IMR-90 (cell line): ENCODE measurements at regions not wholly inside any gene's neighbourhood (a gene's known extent, or its start where the extent isn't known, plus 50 kb on each side); places are given as distances from the start of the nearest gene placed in this dataset.

Experiments
- ATAC-seq: fragments of 200-7000 bp; cut with Tn5 transposase; 2 replicates; pipeline ENCODE4 v1.9.1; 2020; ENCODE audit warnings: low read depth, mild to moderate bottlenecking, moderate library complexity
- BruUV-seq: library from RNA; stranded (reverse); fragments of 400-500 nt; replicated peaks from 2 replicates; lab custom pipeline; 2021; lab: Mats Ljungman, UMichigan
- CTCF ChIA-PET: fragments of 300-600 bp; formaldehyde crosslinking; extraction: SDS; loops from one replicate; lab custom pipeline; 2021; ENCODE audit warnings: antibody characterized with exemption; lab: Yijun Ruan, JAX
- POLR2A ChIA-PET: fragments of 300-600 bp; sonication (Branson Sonifier 250); formaldehyde crosslinking; loops from one replicate; lab custom pipeline; 2022; ENCODE audit warnings: antibody characterized with exemption; ENCODE audit not compliant: unreplicated experiment; lab: Charles Lee
- DNase-seq: peaks from one replicate; pipeline ENCODE4 v3.0.0; 2013
- H2AFZ ChIP-seq: replicated peaks from 2 replicates; pipeline ENCODE3; 2013; ENCODE audit warnings: low read length, mild to moderate bottlenecking; ENCODE audit not compliant: poor library complexity
- H2AK5ac ChIP-seq: 2 replicates; pipeline ENCODE4 v1.6.1; 2013; ENCODE audit warnings: low read depth, low read length, inconsistent platforms
- H2AK9ac ChIP-seq: replicated peaks from 2 replicates; pipeline ENCODE3; 2013; ENCODE audit warnings: mild to moderate bottlenecking, low read depth, low read length, moderate library complexity; ENCODE audit not compliant: poor library complexity
- H2BK120ac ChIP-seq: 2 replicates; pipeline ENCODE4 v1.6.1; 2013; ENCODE audit warnings: low read depth, low read length, inconsistent platforms
- H2BK15ac ChIP-seq: 3 replicates; pipeline ENCODE4 v1.6.1; 2013; ENCODE audit warnings: low read depth, low read length, inconsistent platforms
- H2BK20ac ChIP-seq: 2 replicates; pipeline ENCODE4 v1.6.1; 2013; ENCODE audit warnings: low read depth, mild to moderate bottlenecking, inconsistent platforms, low read length, moderate library complexity
- H2BK5ac ChIP-seq: 2 replicates; pipeline ENCODE4 v1.6.1; 2013; ENCODE audit warnings: mild to moderate bottlenecking, low read depth, low read length, inconsistent platforms; ENCODE audit not compliant: poor library complexity, severe bottlenecking
- H3K14ac ChIP-seq: replicated peaks from 2 replicates; pipeline ENCODE4 v1.6.1; 2013; ENCODE audit warnings: low read depth, low read length, inconsistent platforms
- H3K18ac ChIP-seq: 2 replicates; pipeline ENCODE4 v1.6.1; 2013; ENCODE audit warnings: low read depth, low read length, control low read depth
- H3K23ac ChIP-seq: 2 replicates; pipeline ENCODE4 v1.6.1; 2013; ENCODE audit warnings: low read depth, low read length, inconsistent platforms
- H3K27ac ChIP-seq: 2 replicates; pipeline ENCODE4 v1.5.1; 2013; ENCODE audit warnings: mild to moderate bottlenecking, control low read depth, low read length; ENCODE audit not compliant: insufficient read depth
- H3K27me3 ChIP-seq: 2 replicates; pipeline ENCODE4 v1.6.1; 2013; ENCODE audit warnings: low read length; ENCODE audit not compliant: control insufficient read depth, insufficient read depth
- H3K36me3 ChIP-seq: 2 replicates; pipeline ENCODE4 v1.6.1; 2013; ENCODE audit warnings: low read length, mixed read lengths; ENCODE audit not compliant: control insufficient read depth, insufficient read depth
- H3K4ac ChIP-seq: 2 replicates; pipeline ENCODE4 v1.6.1; 2013; ENCODE audit warnings: low read depth, low read length, inconsistent platforms
- H3K4me1 ChIP-seq: 2 replicates; pipeline ENCODE4 v1.6.1; 2013; ENCODE audit warnings: low read length, mixed read lengths; ENCODE audit not compliant: control insufficient read depth, insufficient read depth
- H3K4me2 ChIP-seq: 2 replicates; pipeline ENCODE4 v1.6.1; 2013; ENCODE audit warnings: low read depth, mild to moderate bottlenecking, control low read depth, low read length, moderate library complexity
- H3K4me3 ChIP-seq: 2 replicates; pipeline ENCODE4 v1.5.1; 2013; ENCODE audit warnings: low read depth, mild to moderate bottlenecking, control low read depth, low read length, moderate library complexity; ENCODE audit not compliant: insufficient read depth
- H3K56ac ChIP-seq: 2 replicates; pipeline ENCODE4 v1.6.1; 2013; ENCODE audit warnings: low read length, inconsistent platforms; ENCODE audit not compliant: insufficient read depth; ENCODE audit errors: extremely low read depth
- H3K79me1 ChIP-seq, 2 experiments: 2 replicates each; pipeline ENCODE4 v1.6.1; 2013; ENCODE audit warnings: low read length in 2 of 2, inconsistent platforms in 1 of 2, low read depth in 1 of 2
- H3K9ac ChIP-seq: 2 replicates; pipeline ENCODE4 v1.6.1; 2013; ENCODE audit warnings: low read depth, low read length, control low read depth
- H3K9me1 ChIP-seq: 2 replicates; pipeline ENCODE4 v1.6.1; 2013; ENCODE audit warnings: low read length, inconsistent platforms; ENCODE audit not compliant: insufficient read depth
- H3K9me3 ChIP-seq: 2 replicates; pipeline ENCODE4 v1.6.1; 2013; ENCODE audit warnings: low read length; ENCODE audit not compliant: control insufficient read depth, insufficient read depth
- H4K20me1 ChIP-seq: 2 replicates; pipeline ENCODE4 v1.6.1; 2013; ENCODE audit warnings: low read length, inconsistent platforms; ENCODE audit not compliant: insufficient read depth
- H4K5ac ChIP-seq: 2 replicates; pipeline ENCODE4 v1.6.1; 2013; ENCODE audit warnings: mild to moderate bottlenecking, low read depth, low read length, control low read depth
- H4K8ac ChIP-seq, 2 experiments: 2 replicates each; pipeline ENCODE4 v1.6.1; 2013; ENCODE audit warnings: low read depth in 2 of 2, low read length in 2 of 2, control low read depth in 1 of 2, inconsistent platforms in 1 of 2
- H4K91ac ChIP-seq: 2 replicates; pipeline ENCODE4 v1.6.1; 2013; ENCODE audit warnings: low read depth, low read length, inconsistent platforms; ENCODE audit not compliant: insufficient read depth
- BHLHE40 ChIP-seq: fragments of 150-350 bp; IDR thresholded peaks from 2 replicates; pipeline ENCODE4 v1.6.1; 2016; ENCODE audit warnings: mild to moderate bottlenecking, low read depth, low read length
- CEBPB ChIP-seq: IDR thresholded peaks from 2 replicates; pipeline ENCODE4 v1.6.1; 2012; ENCODE audit warnings: low read depth, low read length, improper control_type of control experiment
- CHD1 ChIP-seq: IDR thresholded peaks from 2 replicates; pipeline ENCODE4 v1.6.1; 2012; ENCODE audit warnings: low read depth, low read length, improper control_type of control experiment
- FOS ChIP-seq: fragments of 150-350 bp; IDR thresholded peaks from 2 replicates; pipeline ENCODE4 v1.6.1; 2016; ENCODE audit warnings: low read depth, low read length
- MAFK ChIP-seq: IDR thresholded peaks from 2 replicates; pipeline ENCODE4 v1.6.1; 2012; ENCODE audit warnings: low read depth, low read length, improper control_type of control experiment
- MAZ ChIP-seq: IDR thresholded peaks from 2 replicates; pipeline ENCODE4 v1.6.1; 2012; ENCODE audit warnings: low read depth, mild to moderate bottlenecking, low read length, improper control_type of control experiment, moderate library complexity, borderline replicate concordance
- MXI1 ChIP-seq: IDR thresholded peaks from 2 replicates; pipeline ENCODE4 v1.6.1; 2012; ENCODE audit warnings: low read depth, mild to moderate bottlenecking, low read length, moderate library complexity, borderline replicate concordance
- POLR2A ChIP-seq: IDR thresholded peaks from 2 replicates; pipeline ENCODE4 v1.6.1; 2012; ENCODE audit warnings: mild to moderate bottlenecking, low read depth, low read length
- RAD21 ChIP-seq: IDR thresholded peaks from 2 replicates; pipeline ENCODE4 v1.6.1; 2012; ENCODE audit warnings: low read length, improper control_type of control experiment
- RCOR1 ChIP-seq: IDR thresholded peaks from 2 replicates; pipeline ENCODE4 v1.6.1; 2012; ENCODE audit warnings: mild to moderate bottlenecking, low read length, improper control_type of control experiment; ENCODE audit not compliant: insufficient replicate concordance
- RFX5 ChIP-seq: IDR thresholded peaks from 2 replicates; pipeline ENCODE4 v1.8.0; 2012; ENCODE audit warnings: low read depth, mild to moderate bottlenecking, low read length, moderate library complexity
- SMC3 ChIP-seq: fragments of 150-350 bp; IDR thresholded peaks from 2 replicates; pipeline ENCODE4 v1.6.1; 2016; ENCODE audit warnings: low read depth, mild to moderate bottlenecking, antibody characterized with exemption, low read length, moderate library complexity
- WGBS, 2 experiments: methylation state at CpG; one replicate each; pipeline versions ENCODE4 v1.1.5 to v1.1.7; 2013; ENCODE audit warnings: missing lambda C conversion rate in 2 of 2; ENCODE audit not compliant: insufficient read length in 1 of 2; ENCODE audit errors: extremely low coverage in 2 of 2; 5-methylcytosine and 5-hydroxymethylcytosine counted together
- dilution Hi-C: fragments of 300-500 bp; cut with HindIII; formaldehyde crosslinking; loops from one replicate; pipeline ENCODE4 v1.14.3; 2018; ENCODE audit warnings: low sequenced_read_pairs; ENCODE audit not compliant: unreplicated experiment
- in situ Hi-C: fragments of 300-500 bp; cut with MboI; formaldehyde crosslinking; loops from 3 replicates; pipeline ENCODE4 v1.14.3; 2019; ENCODE audit warnings: low sequenced_read_pairs, inconsistent platforms, mixed read lengths
- intact Hi-C: fragments of 100-400 bp; cut with micrococcal nuclease; formaldehyde crosslinking; loops from 2 replicates; pipeline ENCODE4 v1.10.0; 2022
- TF ChIP-seq, protein P1 (sequence below): fragments of 150-350 bp; IDR thresholded peaks from 2 replicates; pipeline ENCODE4 v1.6.1; 2016; ENCODE audit warnings: low read depth, mild to moderate bottlenecking, low read length, moderate library complexity, borderline replicate concordance
- TF ChIP-seq, protein P2 (sequence below): conservative IDR thresholded peaks from 2 replicates; pipeline ENCODE4 v1.5.1; 2012; ENCODE audit warnings: mild to moderate bottlenecking, low read depth, low read length, improper control_type of control experiment
- TF ChIP-seq, protein P3 (sequence below): fragments of 150-350 bp; IDR thresholded peaks from 2 replicates; pipeline ENCODE4 v1.6.1; 2017; ENCODE audit warnings: mild to moderate bottlenecking, antibody characterized with exemption, low read length, low read depth

DNA sequence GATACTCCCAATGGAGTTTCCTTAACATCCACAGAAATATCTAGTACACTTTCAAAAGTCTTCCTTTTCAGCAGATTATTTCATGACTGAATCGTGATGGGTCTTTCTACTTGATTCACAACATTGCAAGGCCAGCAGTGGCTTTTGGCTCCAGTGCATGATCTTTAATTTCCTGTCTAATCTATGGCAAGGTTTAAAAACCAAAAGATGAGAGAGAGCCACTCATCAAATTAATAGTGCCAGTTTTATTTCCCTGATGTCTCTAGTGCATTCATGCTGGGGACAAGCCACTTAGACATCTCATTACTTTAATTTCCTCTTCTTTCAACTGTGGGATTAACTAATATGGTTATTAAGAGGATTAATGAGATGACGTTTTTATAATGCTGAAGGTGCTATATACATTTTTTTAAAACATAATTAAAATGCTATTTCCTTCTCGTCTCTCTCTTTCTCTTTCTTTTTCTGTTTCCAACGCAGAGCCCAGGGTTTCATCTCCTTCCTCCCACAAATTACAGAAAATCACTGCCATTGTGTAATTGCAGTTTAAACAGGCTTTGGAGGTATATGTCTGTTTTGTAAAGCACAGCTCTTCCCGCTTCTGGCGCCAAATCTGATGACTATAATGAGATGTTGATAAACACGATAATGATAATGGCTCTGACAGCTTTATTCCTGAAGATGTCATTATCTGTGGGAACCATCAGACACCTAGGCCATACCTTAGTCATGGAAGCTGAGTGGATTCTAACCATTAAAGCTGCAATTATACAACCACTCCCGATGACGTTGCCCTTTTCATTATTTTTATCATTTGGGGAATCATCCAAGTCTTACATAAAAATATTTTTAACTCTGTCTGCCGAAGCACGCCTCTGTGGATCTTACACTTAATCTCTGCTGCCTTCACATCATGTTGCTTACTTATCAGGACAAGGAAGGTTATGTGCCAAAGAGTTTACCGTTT, 103.1 kb upstream of the PPM1H start:
- H3K4me1 ChIP-seq: no peaks in the 10 kb centered on the region
- H3K4me3 ChIP-seq: no peak overlapping the region
- H3K27ac ChIP-seq: no peak overlapping the region
- no peak overlapping the region for H3K9ac ChIP-seq
- in situ Hi-C loops (no loop called here), dilution Hi-C loops (no loop called here), intact Hi-C loops (no loop called here)
- no peak overlapping the region for H3K23ac ChIP-seq
- no peak overlapping the region for H3K18ac ChIP-seq
- POLR2A ChIA-PET: no interaction called here
- no peak overlapping the region for H2BK120ac ChIP-seq
- H3K56ac ChIP-seq: no peak overlapping the region
- no peak overlapping the region for H2AK9ac ChIP-seq
- no peak overlapping the region for H3K14ac ChIP-seq
- H2BK15ac ChIP-seq: no peak overlapping the region
- no peaks in the 10 kb centered on the region for H4K20me1 ChIP-seq
- CTCF ChIA-PET: no interaction called here
- no peak overlapping the region for H2BK20ac ChIP-seq
- no peak overlapping the region for H4K8ac ChIP-seq
- ATAC-seq: no peak
- no peak overlapping the region for H4K5ac ChIP-seq
- no peak overlapping the region for H3K4ac ChIP-seq
- H4K91ac ChIP-seq: no peak overlapping the region
- H2BK5ac ChIP-seq: no peak overlapping the region
- no peaks in the 10 kb centered on the region for H3K79me1 ChIP-seq
- no peak for DNase-seq
- H2AFZ ChIP-seq: no peak overlapping the region
- H3K4me2 ChIP-seq: no peak overlapping the region
- no peak overlapping the region for H2AK5ac ChIP-seq
- WGBS, 2 experiments: 50% methylated on average over 3 of the region's 12 CpGs; no CpG with 5 or more reads in 1 of the 2 experiments
- no peaks in the 10 kb centered on the region for H3K36me3 ChIP-seq
- BruUV-seq: no TSS peak
- no peaks in the 10 kb centered on the region for H3K27me3 ChIP-seq
- H3K9me3 ChIP-seq: no peaks in the 10 kb centered on the region
- H3K9me1 ChIP-seq: no peaks in the 10 kb centered on the region
- TF ChIP-seq CHD1 (no peak), RAD21 (no peak), RFX5 (no peak), POLR2A (no peak), SMC3 (no peak), MXI1 (no peak), FOS (no peak), BHLHE40 (no peak), CEBPB (no peak), RCOR1 (no peak), MAFK (no peak), MAZ (no peak)
- TF ChIP-seq, protein P1, sequence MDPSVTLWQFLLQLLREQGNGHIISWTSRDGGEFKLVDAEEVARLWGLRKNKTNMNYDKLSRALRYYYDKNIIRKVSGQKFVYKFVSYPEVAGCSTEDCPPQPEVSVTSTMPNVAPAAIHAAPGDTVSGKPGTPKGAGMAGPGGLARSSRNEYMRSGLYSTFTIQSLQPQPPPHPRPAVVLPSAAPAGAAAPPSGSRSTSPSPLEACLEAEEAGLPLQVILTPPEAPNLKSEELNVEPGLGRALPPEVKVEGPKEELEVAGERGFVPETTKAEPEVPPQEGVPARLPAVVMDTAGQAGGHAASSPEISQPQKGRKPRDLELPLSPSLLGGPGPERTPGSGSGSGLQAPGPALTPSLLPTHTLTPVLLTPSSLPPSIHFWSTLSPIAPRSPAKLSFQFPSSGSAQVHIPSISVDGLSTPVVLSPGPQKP: no peak
- TF ChIP-seq, protein P2, sequence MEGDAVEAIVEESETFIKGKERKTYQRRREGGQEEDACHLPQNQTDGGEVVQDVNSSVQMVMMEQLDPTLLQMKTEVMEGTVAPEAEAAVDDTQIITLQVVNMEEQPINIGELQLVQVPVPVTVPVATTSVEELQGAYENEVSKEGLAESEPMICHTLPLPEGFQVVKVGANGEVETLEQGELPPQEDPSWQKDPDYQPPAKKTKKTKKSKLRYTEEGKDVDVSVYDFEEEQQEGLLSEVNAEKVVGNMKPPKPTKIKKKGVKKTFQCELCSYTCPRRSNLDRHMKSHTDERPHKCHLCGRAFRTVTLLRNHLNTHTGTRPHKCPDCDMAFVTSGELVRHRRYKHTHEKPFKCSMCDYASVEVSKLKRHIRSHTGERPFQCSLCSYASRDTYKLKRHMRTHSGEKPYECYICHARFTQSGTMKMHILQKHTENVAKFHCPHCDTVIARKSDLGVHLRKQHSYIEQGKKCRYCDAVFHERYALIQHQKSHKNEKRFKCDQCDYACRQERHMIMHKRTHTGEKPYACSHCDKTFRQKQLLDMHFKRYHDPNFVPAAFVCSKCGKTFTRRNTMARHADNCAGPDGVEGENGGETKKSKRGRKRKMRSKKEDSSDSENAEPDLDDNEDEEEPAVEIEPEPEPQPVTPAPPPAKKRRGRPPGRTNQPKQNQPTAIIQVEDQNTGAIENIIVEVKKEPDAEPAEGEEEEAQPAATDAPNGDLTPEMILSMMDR: no peak
- TF ChIP-seq, protein P3, sequence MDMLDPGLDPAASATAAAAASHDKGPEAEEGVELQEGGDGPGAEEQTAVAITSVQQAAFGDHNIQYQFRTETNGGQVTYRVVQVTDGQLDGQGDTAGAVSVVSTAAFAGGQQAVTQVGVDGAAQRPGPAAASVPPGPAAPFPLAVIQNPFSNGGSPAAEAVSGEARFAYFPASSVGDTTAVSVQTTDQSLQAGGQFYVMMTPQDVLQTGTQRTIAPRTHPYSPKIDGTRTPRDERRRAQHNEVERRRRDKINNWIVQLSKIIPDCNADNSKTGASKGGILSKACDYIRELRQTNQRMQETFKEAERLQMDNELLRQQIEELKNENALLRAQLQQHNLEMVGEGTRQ: no peak
